ENCODE measurements at regions not wholly inside any gene's neighbourhood (a gene's known extent, or its start where the extent isn't known, plus 50 kb on each side); places are given as distances from the start of the nearest gene placed in this dataset.

DNA sequence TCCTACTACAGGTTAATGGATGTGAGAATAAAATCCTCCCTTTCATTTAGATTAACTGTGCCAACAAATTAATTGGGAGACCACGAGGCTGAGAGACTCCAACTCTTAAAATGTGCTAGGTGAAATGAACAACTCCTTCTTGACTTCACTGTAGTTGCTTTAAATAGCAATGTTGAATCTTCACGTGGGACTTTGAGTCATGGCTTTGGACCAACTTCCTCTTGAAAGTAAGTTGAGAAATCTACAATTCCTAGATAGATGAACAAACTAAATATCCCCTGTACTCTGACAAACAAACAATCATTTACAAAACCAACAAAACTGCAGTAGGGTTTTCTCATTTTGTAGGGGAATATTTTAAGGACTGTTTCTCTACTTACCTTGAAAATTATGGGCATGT is 291.9 kb upstream of the SPRED2 start:
- DNase-seq, result no peak

DNA sequence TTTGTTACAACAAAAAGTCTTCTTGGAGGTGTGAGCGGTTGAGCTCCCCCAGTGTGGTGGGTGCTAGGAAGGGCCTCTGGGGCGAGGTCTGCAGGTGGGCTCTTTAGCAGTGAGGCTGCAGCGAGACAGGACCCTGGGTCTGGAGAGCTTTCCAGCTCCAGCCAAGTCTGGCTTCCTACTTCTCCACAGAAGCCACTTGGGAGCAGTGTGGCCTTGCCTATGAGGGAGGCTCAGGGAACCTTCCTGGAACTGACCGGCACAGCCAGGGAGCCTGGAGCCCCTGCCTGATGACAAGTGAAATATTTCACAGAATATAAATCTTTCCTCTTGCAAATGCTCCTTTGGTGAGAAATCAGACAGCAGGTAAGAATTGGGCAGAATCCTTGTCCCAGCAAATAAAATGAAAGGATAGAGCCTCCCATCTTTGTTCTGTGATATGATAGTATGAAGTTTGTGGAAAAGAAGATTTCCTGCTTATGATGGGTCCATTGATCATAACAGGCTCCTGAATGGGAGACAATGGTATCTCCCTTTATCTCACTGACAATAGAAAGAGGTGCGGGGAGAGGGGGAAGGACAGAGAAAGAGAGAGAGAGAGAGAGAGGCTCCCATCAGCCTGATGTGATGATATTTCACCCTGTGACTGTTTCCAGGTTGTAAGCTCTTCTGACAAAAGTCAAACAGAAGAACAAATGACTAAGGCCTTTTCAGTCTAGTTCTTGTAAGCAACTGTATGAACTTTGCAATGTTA is 289.8 kb upstream of the SPRED2 start:
- peak; percentile 10 for DNase-seq

DNA sequence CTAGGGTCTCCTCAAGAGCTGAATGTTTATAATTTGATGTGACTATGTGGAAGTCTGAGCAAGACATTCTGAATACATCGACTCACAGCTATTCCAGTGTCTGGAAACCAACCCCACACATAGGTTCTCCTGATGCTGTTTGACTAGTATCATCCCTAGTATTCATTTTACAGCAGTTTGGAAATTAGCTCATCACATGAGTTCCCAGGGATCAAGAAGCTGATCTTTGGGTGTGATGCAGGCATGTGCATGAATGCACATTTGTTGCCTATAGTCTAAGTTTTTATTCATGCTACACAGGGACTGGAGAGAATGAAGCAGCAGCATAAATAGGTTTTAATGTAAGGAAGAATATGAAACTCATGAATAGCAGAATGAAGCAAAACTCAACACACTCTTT is 284.3 kb upstream of the SPRED2 start:
- DNase-seq, result no peak

DNA sequence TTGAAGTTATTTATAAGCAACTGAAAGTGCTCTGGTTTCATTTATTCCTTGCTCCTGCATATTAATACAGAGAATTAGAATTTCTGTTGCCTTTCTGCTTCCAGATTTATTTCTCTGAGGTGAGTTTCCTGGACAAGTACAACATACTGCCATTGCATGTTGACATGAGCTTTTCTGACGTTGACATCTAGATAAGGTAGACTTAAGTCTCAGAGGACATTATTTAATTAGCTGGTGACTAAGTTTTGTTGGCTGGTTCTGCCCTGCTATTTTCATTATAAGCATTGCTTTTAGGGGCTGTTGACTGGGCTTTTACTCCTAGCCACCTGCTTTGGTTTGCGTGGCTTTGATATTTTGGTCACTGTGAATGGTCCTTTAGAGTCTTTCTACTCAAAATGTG is 282.9 kb upstream of the SPRED2 start:
- no peak for DNase-seq

DNA sequence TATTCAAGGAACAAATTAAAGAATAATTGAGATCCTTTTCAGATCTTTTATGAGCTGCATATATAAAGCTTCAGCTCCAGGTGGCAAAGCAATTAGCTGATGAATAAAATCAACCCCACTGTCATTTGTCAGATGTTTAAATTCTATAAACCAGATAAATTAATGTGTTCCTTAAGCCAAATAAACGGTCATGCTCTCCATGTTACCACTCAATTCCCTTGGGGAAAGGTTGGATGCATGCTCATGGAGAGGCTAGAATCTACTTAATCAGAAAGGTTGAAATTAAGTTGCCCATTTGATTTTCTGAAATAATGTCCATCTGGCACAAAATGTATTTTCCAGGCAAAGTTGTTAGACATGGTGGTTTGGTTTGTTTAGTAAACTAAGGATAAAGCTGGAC is 282.5 kb upstream of the SPRED2 start:
- DNase-seq, result no peak

DNA sequence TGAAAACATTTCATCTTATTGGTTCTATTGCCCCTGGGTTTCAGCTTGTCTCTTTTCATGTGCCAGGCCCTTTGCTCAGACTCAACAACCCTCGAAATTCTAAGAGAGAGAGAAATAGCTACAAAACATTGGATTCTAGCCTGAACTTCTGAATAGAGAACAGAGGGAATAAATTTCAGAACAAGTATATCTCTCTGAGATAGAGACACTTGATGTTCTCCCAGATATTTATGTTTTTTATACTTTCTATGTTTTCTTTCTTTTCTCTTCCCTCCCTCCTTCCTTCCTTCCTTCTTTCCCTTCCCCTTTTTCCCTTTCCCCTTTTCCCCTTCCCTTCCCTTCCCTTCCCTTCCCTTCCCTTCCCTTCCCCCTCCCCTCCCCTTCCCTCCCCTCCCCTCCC is 279.5 kb upstream of the SPRED2 start:
- no peak for DNase-seq

DNA sequence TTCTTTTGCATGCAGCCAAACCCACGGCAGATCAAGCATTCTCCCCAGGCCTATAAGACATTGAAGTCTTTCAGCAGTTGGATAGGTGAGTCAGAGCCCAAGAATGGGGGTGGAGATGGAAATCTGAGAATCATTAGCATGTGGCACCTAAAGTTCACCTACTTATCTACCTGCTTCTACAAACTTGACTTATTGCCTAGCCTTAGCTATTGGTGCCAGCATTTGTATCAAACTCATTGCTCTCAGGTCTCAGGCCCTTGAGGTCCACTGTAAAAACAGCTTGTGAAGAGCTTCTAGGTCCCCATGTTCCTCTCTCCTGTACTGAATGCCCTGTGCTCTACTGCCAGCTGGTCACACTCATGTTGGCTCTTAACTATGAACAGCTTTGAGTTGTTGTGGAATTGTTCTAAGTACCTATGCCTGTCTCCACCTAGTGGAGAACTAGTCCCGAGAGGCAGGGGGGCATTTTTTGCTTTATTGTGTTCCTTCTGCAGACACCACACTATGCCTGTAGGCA is 278.4 kb upstream of the SPRED2 start:
- DNase-seq, result peak; percentile 9

DNA sequence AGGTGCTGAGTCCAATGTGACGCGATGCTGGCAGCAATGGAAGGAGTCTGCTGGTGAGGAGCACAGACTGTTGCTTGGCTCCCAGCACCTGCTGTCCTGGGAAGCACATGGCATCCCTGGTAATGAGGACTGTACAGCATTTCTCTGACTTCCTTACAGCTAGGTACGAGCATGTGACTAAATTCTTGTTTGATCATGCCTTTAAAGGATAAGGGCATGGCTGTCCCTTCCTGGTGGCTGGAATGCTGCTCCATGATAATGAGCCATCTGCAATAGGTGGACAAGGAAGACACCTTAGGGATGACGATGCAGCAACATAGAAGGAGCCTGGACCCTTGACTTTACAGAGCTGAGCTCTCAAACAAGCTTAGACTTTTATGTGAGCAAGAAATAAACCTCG is 278.0 kb upstream of the SPRED2 start:
- DNase-seq, result no peak

DNA sequence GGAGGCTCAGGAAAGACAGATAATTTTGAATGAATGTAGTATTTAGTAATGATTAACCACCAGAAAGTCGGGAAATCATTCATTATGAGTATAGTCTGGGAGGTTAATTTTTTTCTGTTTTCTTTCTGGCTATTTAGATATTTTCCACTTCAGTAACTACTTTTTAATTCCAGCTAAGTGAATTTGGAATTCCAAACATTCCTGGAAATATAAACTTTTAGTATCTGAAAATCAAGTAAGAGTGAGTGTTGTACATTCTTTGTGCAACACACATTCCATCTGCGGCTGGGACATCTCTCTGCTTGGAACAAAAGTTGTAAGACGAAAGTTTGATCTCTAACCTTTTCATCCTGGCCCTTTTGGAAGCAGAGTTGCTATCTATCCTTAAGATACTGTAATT is 275.7 kb upstream of the SPRED2 start:
- peak; percentile 37 for DNase-seq

DNA sequence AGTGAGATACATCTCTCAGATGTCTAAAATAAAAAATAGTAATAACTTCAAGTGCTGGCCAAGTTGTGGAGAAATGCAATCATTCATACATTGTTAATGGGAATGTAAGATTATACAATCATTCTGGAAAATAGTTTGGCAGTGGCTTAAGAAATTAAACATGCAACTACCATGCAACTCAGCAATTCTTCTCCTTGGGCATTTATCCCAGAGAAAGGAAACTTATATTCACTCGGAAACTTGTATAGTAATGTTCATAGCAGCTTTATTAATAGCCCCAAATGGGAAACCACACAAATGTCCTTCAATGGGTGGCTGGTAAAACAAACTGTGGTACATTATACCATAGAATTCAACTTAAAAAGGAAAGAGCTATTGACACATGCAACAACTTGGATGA is 274.0 kb upstream of the SPRED2 start:
- DNase-seq, result peak; percentile 23

DNA sequence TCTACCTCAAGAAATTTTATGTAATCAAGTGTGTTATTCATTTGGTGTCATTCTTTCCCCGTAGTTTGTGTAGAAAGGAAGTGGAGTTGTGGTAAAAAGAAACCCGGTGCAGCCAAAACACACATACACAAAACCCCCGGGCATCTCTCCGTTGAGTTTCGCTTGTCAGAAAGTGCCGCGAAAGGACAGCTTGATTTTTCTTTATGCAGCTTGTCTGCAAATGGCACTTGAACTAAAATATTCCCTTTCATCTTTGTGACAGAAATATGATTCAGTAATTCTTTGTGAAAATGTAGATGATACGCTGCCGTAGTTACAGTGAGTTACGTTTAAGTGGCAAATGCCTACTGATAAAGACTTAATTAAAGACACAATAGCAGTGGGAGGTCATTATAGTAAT is 268.8 kb upstream of the SPRED2 start:
- no peak for DNase-seq

DNA sequence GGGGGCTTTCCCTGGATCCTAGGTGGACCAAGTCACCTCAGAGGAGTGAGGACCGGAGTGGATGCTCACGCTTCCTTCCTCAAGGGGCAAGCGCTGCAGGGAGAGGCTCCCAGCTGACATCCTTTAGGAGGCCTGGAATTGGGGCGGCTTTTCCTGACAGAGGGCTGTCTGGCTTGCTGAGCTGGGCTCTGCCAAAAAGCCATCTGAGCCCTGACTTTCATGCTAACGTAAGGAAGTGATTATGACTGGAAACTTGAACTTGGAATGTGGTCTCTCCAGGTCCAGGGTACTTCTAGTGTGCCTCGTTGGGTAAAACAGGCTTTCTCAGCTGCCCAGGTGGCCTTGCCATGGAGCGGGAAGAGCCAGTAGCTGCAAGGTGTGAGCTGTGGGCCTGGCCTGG is 268.3 kb upstream of the SPRED2 start:
- DNase-seq, result no peak

DNA sequence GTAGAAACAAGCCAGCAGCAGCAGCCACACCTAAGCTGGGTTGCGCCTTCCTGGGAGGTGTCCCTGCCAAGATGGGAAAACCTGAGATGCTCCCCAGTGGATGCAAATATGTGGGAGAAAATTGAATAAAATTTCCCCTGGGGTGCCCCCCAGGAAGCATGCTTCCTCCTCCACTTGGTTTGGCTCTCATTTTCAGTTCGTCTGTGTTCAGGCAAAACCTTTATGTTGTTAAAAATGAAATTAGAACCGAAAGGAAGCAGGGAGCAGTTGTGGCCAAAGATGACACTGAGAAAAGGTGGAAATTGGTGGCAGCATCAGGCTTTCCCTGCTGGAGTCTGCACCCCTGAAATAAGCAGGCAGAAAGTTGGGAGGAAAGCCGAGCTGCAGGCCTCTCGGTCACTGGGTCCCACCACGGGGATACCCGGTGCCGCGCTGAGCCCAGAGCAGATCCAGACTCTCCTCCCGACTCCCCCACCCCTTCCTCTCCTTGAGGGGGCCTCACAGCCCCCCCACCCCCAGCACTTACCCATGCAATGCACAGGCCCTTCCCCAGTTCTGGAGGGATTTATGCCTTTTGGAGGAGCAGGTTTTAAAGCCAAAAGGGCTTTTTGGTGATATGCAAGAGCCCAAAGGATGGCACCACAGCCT is 267.7 kb upstream of the SPRED2 start:
- no peak for DNase-seq

DNA sequence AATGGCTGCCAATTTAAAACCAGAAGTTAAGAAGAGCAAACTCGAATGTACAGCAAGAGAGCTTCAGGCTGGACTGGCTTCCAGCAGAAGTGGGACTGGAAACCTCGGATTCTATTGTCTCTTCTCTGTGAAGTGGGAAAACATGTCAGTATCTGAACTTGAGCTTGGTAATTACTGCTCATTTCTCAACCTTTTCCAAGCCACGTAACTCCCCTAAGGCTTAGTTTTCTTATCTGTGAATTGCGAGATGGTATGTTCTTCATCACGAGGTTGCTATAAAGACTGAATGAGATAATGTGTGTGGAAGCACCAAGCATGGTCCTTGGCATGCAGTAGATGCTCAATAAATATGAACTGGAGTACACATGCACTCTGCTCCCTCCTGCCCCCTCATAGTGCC is 259.4 kb upstream of the SPRED2 start:
- no peak for DNase-seq

DNA sequence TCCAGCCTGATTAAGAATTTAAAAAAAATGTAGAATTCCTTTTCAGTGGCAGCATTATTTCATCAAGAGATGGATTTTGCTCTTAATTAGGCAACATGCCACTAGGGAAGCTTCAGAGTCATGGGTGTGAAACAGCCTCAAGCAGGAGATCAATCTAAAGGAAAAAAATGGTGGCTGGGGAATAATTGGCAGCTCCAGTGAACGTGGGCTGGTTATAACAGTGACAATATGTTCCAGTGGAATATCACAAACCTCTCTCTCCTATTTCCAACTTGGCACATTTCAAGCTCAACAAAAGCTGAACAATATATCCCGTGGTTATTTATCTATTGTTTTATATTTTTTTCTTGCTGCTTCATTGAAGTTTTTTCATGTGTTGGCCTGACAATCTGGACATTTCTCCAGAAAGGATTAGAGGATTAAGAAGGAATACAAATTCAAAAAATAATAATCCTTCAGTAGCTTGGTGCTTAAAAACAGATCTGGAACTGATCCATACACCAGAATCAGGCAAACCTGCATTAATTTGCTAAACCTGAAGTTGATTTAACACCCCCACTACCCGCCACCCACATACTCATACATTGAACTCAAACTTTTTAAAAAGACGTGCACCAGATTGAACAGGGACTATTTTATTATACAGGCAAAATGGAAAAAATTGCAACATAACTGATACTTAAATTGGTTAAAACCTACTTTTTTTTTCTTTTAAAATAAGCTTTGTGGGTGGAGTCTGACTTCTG is 255.9 kb upstream of the SPRED2 start:
- no peak for DNase-seq

DNA sequence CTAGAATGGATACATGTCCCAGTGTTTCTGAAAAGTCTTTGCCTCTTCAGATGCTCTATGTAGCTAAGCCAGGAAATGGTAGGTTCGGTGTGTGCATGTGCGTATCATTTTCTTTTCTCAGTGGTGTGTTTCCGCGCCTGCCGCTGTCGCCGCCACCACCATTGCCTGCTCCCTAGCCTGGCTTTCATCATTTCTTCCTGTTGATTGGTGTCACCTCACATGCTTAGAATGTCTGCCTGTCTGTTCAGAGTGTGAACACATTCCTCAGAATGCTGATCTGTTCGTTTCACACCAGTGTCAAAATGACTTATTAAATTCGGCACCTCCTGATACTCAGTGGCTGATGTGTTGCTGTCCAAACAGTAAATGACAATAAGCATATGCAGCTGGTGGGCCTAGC is 255.2 kb upstream of the SPRED2 start:
- no peak for DNase-seq

DNA sequence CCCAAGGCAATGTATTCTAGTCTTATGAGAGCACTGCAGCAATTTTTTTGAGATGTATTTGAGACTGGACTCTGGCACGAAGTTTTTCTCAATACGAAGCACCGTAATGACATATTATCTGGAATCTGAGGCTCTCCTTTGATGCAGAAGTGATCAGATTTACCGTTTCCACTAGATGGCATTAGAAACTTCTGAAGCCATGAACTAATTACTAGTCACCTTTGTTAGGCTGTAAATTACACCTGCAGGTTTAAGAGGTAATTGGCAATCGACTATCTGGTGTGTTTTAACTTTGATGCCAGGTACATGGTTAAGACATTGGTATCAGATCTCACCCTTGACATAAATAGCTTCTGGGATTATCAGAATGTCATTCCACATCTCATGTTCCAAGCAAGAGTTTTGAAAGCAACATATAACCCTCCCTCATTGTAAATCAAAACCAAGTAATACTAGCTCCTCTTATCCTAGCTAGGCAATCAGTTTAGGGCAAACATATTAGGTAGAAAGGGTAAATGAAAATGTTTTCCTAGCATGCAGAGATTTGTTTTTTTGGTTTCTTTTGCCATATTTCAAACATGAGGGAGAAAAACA is 254.6 kb upstream of the SPRED2 start:
- DNase-seq, result no peak

DNA sequence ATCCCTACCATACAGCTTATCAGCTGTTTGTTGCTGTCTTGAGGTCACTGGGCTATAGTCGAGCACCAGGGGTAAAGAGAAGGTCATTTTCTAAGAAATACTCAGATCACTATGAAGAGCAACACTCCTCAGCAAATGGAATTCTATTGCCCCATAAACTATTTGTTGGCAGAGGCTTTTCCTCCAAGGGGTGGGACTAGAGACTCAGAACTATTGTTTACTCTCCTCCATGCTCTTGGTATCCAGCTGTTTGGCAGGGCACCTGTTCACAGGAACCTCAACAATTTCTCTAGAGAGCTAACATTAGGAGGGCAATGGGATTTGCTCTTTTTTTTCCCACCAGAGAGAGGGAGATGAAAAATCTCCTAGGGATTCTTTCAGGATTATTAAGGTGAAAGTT is 249.1 kb upstream of the SPRED2 start:
- no peak for DNase-seq

DNA sequence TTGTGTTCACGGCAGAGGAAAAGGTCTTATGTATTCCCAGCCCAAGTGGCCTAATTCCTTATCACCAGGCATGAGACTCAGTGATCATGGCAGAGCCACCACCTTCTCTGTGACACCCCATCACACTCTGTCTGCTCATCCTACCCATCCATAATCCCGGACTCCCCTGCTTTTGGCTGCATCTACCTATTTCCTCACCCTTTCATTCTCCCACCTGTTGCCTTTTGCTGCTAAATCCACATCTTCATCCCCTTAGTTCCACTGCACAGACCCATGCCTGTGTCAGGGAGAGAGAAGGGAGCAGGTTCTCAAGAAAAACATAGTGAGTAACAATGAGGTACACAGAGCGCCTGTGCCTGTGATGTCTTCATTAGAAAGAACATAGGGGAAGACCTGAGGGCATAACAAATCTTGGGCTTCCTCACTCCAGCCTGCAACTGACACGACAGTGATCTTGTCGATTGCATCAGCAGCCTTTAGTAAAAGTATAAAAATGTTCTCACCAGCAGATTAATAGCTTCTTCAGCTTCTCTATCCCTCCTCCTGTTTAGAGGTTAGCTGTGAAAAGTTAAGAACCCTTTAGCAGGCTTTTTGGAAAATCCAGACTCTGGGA is 246.5 kb upstream of the SPRED2 start:
- peak; percentile 16 for DNase-seq

DNA sequence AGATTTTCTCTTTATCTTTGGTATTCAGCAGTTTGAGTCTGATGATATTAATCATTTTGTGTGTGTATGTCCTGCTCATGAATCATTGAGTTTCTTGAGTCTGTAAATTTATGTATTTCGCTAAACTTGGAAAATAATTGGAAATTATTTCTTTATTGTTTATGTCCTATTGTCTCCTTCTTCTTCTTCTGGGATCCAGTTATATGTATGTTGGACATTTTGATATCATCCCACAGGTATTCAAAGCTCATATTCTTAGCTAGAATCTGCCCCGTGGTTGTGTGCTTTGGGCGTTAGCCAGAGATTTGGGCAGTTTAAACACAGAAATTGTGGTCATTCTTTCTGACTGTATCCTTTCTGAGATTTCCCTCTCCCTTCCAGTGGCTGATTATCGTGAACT is 243.0 kb upstream of the SPRED2 start:
- no peak for DNase-seq

DNA sequence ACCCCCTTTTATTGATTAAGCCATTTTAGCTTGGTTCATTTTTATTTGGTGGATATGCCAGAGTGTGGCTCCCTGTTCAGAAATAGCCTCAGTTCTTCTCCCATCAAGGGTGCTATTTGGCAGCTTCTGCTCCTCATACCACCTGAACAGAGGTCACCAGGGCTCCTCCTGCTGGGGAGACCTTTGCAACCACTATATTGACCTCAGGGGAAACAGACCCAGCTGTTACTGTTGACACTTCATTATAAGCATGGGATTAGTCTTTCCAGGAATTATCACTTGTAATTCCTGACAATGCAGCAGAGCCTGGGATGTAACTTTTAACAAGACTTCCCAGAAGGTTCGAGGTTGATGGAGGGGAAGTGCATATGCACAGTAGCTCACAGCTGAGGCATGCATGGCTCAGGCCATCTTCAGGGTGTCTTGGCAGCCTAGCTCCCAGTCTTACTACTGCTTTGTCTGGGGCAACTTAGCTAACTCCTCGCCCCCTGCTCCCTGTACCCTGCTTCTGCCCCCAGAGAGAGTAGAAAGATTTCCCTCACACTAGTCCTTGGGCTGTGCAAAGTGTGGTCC is 239.4 kb upstream of the SPRED2 start:
- no peak for DNase-seq

DNA sequence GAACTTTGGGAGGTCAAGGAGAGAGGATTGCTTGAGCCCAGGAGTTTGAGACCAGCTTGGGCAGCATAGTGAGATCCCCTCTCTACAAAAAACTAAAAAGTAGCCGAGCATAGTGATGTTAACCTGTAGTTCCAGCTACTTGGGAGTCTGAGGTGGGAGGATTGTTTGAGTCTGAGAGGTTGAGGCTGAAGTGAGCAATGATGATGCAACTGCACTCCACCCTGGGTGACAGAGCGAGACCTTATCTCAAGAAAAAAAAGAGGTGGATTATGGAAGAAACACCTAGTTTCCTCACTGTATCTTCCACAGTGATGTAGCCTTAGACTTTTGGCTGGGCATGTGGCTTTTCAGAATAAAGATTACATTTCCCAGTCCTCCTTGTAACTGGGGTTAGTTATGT is 237.2 kb upstream of the SPRED2 start:
- no peak for DNase-seq

DNA sequence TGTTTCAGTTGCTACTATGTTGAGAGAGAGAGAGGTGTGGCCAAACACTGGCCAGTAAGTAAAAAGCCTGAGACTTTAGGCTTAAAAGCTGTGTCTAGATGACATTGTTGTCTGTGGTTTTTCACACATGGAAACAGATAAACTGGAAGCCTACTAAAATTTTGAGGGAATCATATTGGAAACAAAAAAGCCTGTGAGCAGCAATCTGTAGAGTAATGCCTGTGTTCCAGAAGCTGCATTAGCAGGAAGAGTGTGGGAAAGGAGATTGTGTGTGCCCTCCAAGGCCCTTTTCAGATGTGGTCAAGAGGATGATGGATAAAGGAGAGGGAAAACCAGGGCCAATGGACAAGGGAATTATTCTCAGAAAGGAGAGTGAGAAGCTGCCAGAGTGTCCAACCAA is 236.3 kb upstream of the SPRED2 start:
- DNase-seq, result no peak
